Endothelial cell of umbilical vein (primary cell): ENCODE measurements at regions not wholly inside any gene's neighbourhood (a gene's known extent, or its start where the extent isn't known, plus 50 kb on each side); places are given as distances from the start of the nearest gene placed in this dataset.
A peak's percentile ranks its signal among the peaks of the same experiment; 100 is the strongest.

Experiments used
- BruUV-seq: library from RNA; stranded (reverse); fragments of 400-500 nt; replicated peaks from 2 replicates; lab custom pipeline; 2021; lab: Mats Ljungman, UMichigan
- CTCF ChIA-PET: fragments of 300-600, 350-600 bp; sonication (Branson Sonifier 250); formaldehyde crosslinking; loops from one replicate; lab custom pipeline; 2021; ENCODE audit warnings: antibody characterized with exemption, inconsistent platforms; lab: Charles Lee
- POLR2A ChIA-PET: fragments of 300-600, 350-600 bp; sonication (Branson Sonifier 250); formaldehyde crosslinking; loops from one replicate; lab custom pipeline; 2021; ENCODE audit warnings: antibody characterized with exemption, inconsistent platforms; lab: Charles Lee
- DNase-seq: peaks from one replicate; pipeline ENCODE4 v3.0.0-alpha.2; 2011; ENCODE audit warnings: low read depth, low spot score
- FAIRE-seq: peaks from 2 replicates; lab custom pipeline; 2011; peaks lifted over from hg19 to GRCh38; lab: Jason Lieb, UNC
- H2AFZ ChIP-seq: 2 replicates; pipeline ENCODE4 v1.6.0; 2012; ENCODE audit warnings: low read depth, low read length, control low read depth, inconsistent platforms
- H3K27ac ChIP-seq: 2 replicates; pipeline ENCODE4 v1.5.1; 2011; ENCODE audit warnings: low read depth, mild to moderate bottlenecking, control low read depth, low read length, moderate library complexity; ENCODE audit not compliant: insufficient read depth
- H3K27me3 ChIP-seq, 2 experiments: 2 replicates each; pipeline versions ENCODE4 v1.6.0 to v1.6.1; 2011; ENCODE audit warnings: low read length in 2 of 2, mixed read lengths in 1 of 2; ENCODE audit not compliant: control insufficient read depth in 2 of 2, insufficient read depth in 2 of 2
- H3K36me3 ChIP-seq, 2 experiments: 2 replicates in 1 of 2; 3 replicates in 1 of 2; pipeline ENCODE4 v1.5.1; 2011; ENCODE audit warnings: low read length in 2 of 2, mild to moderate bottlenecking in 1 of 2, moderate library complexity in 1 of 2; ENCODE audit not compliant: control insufficient read depth in 2 of 2, insufficient read depth in 2 of 2; ENCODE audit errors: extremely low read depth in 1 of 2
- H3K4me1 ChIP-seq: 3 replicates; pipeline ENCODE4 v1.5.1; 2011; ENCODE audit warnings: mild to moderate bottlenecking, low read length; ENCODE audit not compliant: control insufficient read depth, insufficient read depth; ENCODE audit errors: extremely low read depth
- H3K4me2 ChIP-seq: 2 replicates; pipeline ENCODE4 v1.6.1; 2011; ENCODE audit warnings: low read length, control low read depth, mixed read lengths; ENCODE audit not compliant: insufficient read depth
- H3K4me3 ChIP-seq, 3 experiments: fragments of 200-600 bp in 1 of 3; sonication (generic), shearing (Covaris generic) in 1 of 3; replicated peaks in 1 of 3; 2 replicates each; pipeline ENCODE4 v1.5.1; 2011 to 2016; ENCODE audit warnings: control low read depth in 3 of 3, low read length in 3 of 3, mild to moderate bottlenecking in 2 of 3, inconsistent platforms in 1 of 3, low read depth in 1 of 3, moderate library complexity in 1 of 3; ENCODE audit not compliant: insufficient read depth in 1 of 3
- H3K79me2 ChIP-seq: 2 replicates; pipeline ENCODE4 v1.6.0; 2012; ENCODE audit warnings: low read length, inconsistent platforms; ENCODE audit not compliant: control insufficient read depth, insufficient read depth
- H3K9ac ChIP-seq: replicated peaks from 2 replicates; pipeline ENCODE3; 2011; ENCODE audit warnings: low read length, control low read depth; ENCODE audit not compliant: insufficient read depth; ENCODE audit errors: extremely low read depth
- H3K9me1 ChIP-seq: replicated peaks from 3 replicates; pipeline ENCODE4 v1.6.0; 2011; ENCODE audit warnings: mild to moderate bottlenecking, low read length; ENCODE audit not compliant: control insufficient read depth, insufficient read depth; ENCODE audit errors: extremely low read depth
- H3K9me3 ChIP-seq: replicated peaks from 2 replicates; pipeline ENCODE4 v1.5.1; 2012; ENCODE audit warnings: low read length, inconsistent platforms; ENCODE audit not compliant: control insufficient read depth, insufficient read depth
- H4K20me1 ChIP-seq: replicated peaks from 2 replicates; pipeline ENCODE3; 2011; ENCODE audit warnings: mild to moderate bottlenecking, low read length; ENCODE audit not compliant: control insufficient read depth, insufficient read depth; ENCODE audit errors: extremely low read depth
- CTCF ChIP-seq, 2 donors: IDR thresholded peaks; 1 replicate in 1 of 2; 2 replicates in 1 of 2; pipeline ENCODE4 v1.5.1; 2011; ENCODE audit warnings: low read length in 2 of 2, mild to moderate bottlenecking in 2 of 2, moderate library complexity in 2 of 2, control low read depth in 1 of 2, inconsistent platforms in 1 of 2, low read depth in 1 of 2; ENCODE audit not compliant: insufficient read depth in 1 of 2; ENCODE audit errors: extremely low read depth in 1 of 2
- EZH2 ChIP-seq: IDR thresholded peaks from 2 replicates; pipeline ENCODE4 v1.6.1; 2012; ENCODE audit warnings: borderline replicate concordance, low read depth, mild to moderate bottlenecking, moderate library complexity, low read length, inconsistent platforms; ENCODE audit not compliant: severe bottlenecking
- FOS ChIP-seq: IDR thresholded peaks from 2 replicates; pipeline ENCODE4 v1.6.1; 2011; ENCODE audit warnings: mild to moderate bottlenecking, low read length, moderate library complexity, borderline replicate concordance; ENCODE audit not compliant: insufficient read depth
- GATA2 ChIP-seq: IDR thresholded peaks from 2 replicates; pipeline ENCODE4 v1.7.0; 2011; ENCODE audit warnings: low read depth, mild to moderate bottlenecking, moderate library complexity, mixed read lengths, low read length; ENCODE audit not compliant: insufficient read length, insufficient read depth
- MAX ChIP-seq: IDR thresholded peaks from 2 replicates; pipeline ENCODE4 v1.6.1; 2011; ENCODE audit not compliant: insufficient read depth, insufficient read length
- MYC ChIP-seq: IDR thresholded peaks from one replicate; pipeline ENCODE4 v1.6.1; 2011; ENCODE audit warnings: mild to moderate bottlenecking, low read depth, low read length
- POLR2A ChIP-seq: IDR thresholded peaks from 2 replicates; pipeline ENCODE4 v1.6.1; 2012; ENCODE audit warnings: low read depth, mild to moderate bottlenecking, control low read depth, low read length
- POLR2AphosphoS5 ChIP-seq: IDR thresholded peaks from 2 replicates; pipeline ENCODE4 v1.6.1; 2012; ENCODE audit warnings: low read depth, mild to moderate bottlenecking, control low read depth, low read length, moderate library complexity; ENCODE audit not compliant: insufficient read depth
- dilution Hi-C: fragments of 300-500 bp; cut with MboI; formaldehyde crosslinking; loops from one replicate; pipeline ENCODE4 v1.15.0; 2019; ENCODE audit warnings: low sequenced_read_pairs; ENCODE audit not compliant: extremely low pct_ligation_motif_present
- intact Hi-C: fragments of 100-400 bp; cut with micrococcal nuclease; formaldehyde crosslinking; loops from one replicate; pipeline ENCODE4 v1.10.0; 2022

GRCh38 chr2:190119923-190120590 is 57.5 kb upstream of the MSTN start:
- H3K79me2 ChIP-seq: no peaks in the 10 kb centered on the region
- dilution Hi-C loops (no loop called here), intact Hi-C loops (no loop called here)
- no peak overlapping the region for H3K4me3 ChIP-seq
- TF ChIP-seq POLR2A (no peak), MAX (no peak), CTCF (IDR thresholded peaks at IDR 0.05; ENCODE audit: extremely low read depth in 1 of 2, insufficient read depth in 1 of 2, low read depth in 1 of 2, low read length in 2 of 2) (no peak)
- DNase-seq: peak; percentile 3
- no peak for FAIRE-seq
- no peaks in the 10 kb centered on the region for H3K27me3 ChIP-seq
- H3K9ac ChIP-seq: no peak overlapping the region
- H3K4me1 ChIP-seq: no peaks in the 10 kb centered on the region
- H3K9me3 ChIP-seq: no peaks in the 10 kb centered on the region
- H3K9me1 ChIP-seq: no peaks in the 10 kb centered on the region
- no peaks in the 10 kb centered on the region for H4K20me1 ChIP-seq
- H2AFZ ChIP-seq: no peak overlapping the region
- no peak overlapping the region for H3K4me2 ChIP-seq
- H3K36me3 ChIP-seq: no peaks in the 10 kb centered on the region
- BruUV-seq: no TSS peak
- CTCF ChIA-PET: interaction anchor here (0.7 to 1.2 kb wide), 3 partner anchors 15 to 367 kb away, joined by 3 read pairs; no protein-coding TSS in a partner anchor
- POLR2A ChIA-PET: no interaction called here
- H3K27ac ChIP-seq: no peak overlapping the region

- FAIRE-seq (no peak), DNase-seq (peak; percentile 15)
- ChIA-PET CTCF (no interaction called here), POLR2A (no interaction called here)
- peak overlapping the region; percentile 22 for H3K4me2 ChIP-seq
- intact Hi-C loops (no loop called here), dilution Hi-C loops (no loop called here)
- peak overlapping the region in 1 of 3 experiments; percentile 10 for H3K4me3 ChIP-seq
- H3K9ac ChIP-seq: no peak overlapping the region
- H4K20me1 ChIP-seq: no peaks in the 10 kb centered on the region
- no peaks in the 10 kb centered on the region for H3K79me2 ChIP-seq
- BruUV-seq: no TSS peak
- no peaks in the 10 kb centered on the region for H3K27me3 ChIP-seq
- no peak overlapping the region for H3K27ac ChIP-seq
- H3K36me3 ChIP-seq: no peaks in the 10 kb centered on the region
- no peaks in the 10 kb centered on the region for H3K9me3 ChIP-seq
- no peak for TF ChIP-seq MYC
- TF ChIP-seq EZH2: no peak
- no peak for TF ChIP-seq POLR2AphosphoS5
- TF ChIP-seq POLR2A: no peak
- no peak for TF ChIP-seq FOS
- no peak for TF ChIP-seq CTCF (IDR thresholded peaks at IDR 0.05; ENCODE audit: extremely low read depth in 1 of 2, insufficient read depth in 1 of 2, low read depth in 1 of 2, low read length in 2 of 2)
- TF ChIP-seq MAX: no peak
- TF ChIP-seq GATA2: no peak
- H3K9me1 ChIP-seq: no peaks in the 10 kb centered on the region
- H3K4me1 ChIP-seq: no peaks in the 10 kb centered on the region
- H2AFZ ChIP-seq: peak overlapping the region; percentile 11
Measured at GRCh38 chr2:190119257-190119656, 56.7 kb upstream of the MSTN start.
